ENCODE measurements at regions not wholly inside any gene's neighbourhood (a gene's known extent, or its start where the extent isn't known, plus 50 kb on each side); places are given as distances from the start of the nearest gene placed in this dataset.

DNA sequence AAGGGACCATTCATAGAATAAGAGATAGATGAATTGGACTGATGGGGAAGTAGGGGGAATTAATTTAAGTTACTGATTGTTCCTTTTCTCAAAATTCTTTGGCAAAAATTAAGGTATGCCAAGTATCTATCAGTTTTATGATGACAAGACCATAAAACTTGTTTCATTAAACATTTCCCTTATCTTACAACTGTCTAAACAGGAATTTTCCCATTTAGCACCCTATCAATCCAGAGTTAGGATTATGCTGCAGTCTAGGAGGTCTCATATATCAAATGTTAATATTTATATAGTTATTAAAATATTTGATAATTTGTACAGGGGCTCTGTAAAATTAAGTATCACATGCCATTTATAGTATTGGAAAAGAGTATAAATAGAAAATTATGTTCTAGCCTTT, 51.5 kb upstream of the ARID1B start:
- no peaks in the 10 kb centered on the region for H3K36me3 ChIP-seq (ENCODE audit: insufficient read depth, low read length)
- H3K4me1 ChIP-seq (ENCODE audit: control insufficient read depth, insufficient read depth, low read length, unreplicated experiment): peaks cover 10% of the 10 kb centered on the region

DNA sequence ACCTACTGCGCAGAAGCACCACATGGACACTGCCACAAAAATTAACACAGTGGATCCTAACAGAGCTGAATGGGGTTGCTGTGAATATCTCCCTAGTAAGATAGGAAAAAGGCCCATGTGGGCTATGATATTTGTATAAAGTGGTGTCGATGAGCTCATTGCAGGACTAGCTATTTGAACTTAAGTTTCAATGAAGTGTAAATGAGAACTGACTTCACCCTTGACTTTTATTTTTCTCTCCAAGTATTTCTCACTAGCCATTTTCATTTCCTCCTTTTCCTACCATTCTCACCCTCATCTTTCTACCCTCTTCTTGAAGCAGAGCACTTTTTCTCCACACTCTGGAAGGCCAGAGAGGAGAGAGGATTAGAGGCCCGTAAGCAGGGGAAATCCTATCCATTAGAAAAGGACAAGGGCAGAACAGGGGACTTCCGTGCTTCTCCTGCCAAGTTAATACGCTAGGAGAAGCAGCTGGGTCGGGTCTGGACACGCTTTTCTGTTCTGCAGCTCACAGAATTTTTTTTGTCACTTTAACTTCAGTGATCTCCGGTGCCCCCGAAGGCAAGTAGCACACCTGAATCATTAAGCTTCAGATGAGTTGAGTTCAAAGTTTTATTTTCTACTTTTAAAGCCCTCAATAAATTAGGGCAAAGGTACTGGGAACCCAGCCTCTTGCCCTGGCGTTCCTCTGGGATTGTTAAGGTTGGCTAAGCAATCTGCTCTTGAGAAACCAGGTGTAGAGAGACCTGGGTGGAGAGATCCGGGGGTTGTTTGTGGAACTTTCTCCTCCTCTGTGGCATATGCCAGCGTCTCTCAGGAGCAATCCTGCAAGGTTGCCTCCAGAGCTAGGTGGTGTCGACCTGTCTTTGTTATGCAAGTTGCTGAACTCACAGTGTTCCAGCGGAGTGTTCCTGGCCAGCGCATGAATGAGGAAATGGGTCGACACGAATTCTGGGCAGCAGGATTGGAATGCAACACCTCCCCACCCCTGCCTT, 56.2 kb upstream of the ARID1B start:
- Histone ChIP-seq H3K27ac (ENCODE audit: low read depth, low read length) (peak overlapping the region; percentile 27; the same call in 1 of the 2 replicates), H3K4me3 (ENCODE audit: low read depth, low read length) (no peak overlapping the region), H2AFZ (ENCODE audit: low read length, unreplicated experiment) (peak overlapping the region; percentile 58), H3K79me2 (ENCODE audit: control insufficient read depth, insufficient read depth, low read length, unreplicated experiment) (no peaks in the 10 kb centered on the region), H3K36me3 (ENCODE audit: insufficient read depth, low read length) (no peaks in the 10 kb centered on the region), H3K27me3 (ENCODE audit: insufficient read depth, low read length) (no peaks in the 10 kb centered on the region), H3K4me1 (ENCODE audit: control insufficient read depth, insufficient read depth, low read length, unreplicated experiment) (peaks cover 16% of the 10 kb centered on the region)

More for the DNA sequence above, 51.5 kb upstream of the ARID1B start:
- no peak overlapping the region for H3K4me3 ChIP-seq (ENCODE audit: low read depth, low read length)
- H3K27me3 ChIP-seq (ENCODE audit: insufficient read depth, low read length): no peaks in the 10 kb centered on the region
- no peaks in the 10 kb centered on the region for H3K79me2 ChIP-seq (ENCODE audit: control insufficient read depth, insufficient read depth, low read length, unreplicated experiment)
- H2AFZ ChIP-seq (ENCODE audit: low read length, unreplicated experiment): no peak overlapping the region
- H3K27ac ChIP-seq (ENCODE audit: low read depth, low read length): no peak overlapping the region

DNA sequence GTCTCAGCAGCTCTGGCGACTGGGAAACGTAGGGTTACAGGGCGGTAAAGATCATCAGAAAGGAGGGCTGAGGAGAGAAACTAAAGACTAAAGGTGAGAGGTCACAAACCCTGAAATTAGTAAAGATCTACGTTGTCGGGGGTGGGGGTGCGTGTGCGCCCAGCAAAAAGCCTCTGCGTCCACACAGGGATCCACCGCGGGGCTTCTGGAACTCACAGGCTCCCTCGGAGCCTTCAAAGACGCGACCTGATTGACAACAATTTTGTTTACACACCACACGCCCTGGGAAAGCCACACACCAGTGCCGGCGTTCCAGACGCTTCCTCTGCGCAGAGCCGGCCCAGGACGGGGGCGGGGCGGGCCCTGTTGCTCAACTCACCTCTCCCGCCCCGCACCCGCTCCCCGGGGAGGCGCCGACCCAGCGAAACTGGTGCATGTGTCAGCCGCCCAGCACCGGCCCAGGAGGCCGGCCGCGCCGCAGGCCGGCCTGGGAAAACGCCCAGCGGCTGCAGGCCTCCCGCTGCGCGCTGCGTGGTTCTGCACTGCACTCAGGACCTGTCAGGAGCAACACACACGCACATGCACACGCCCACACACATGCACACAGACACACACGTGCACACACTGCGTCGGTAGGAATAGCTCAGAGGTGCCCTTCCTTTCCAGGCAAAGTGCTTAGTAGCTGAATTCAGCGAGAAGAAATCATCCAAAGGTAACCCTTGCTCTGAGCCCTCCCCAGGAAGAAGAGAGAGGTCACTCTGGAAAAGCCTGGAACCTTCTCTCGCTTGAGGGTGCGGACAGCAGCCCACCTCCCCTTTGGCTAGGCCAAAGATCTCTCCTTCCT, 57.2 kb upstream of the ARID1B start:
- Histone ChIP-seq H3K4me3 (ENCODE audit: low read depth, low read length) (peak overlapping the region; percentile 77), H2AFZ (ENCODE audit: low read length, unreplicated experiment) (peak overlapping the region; percentile 100), H3K36me3 (ENCODE audit: insufficient read depth, low read length) (no peaks in the 10 kb centered on the region)

DNA sequence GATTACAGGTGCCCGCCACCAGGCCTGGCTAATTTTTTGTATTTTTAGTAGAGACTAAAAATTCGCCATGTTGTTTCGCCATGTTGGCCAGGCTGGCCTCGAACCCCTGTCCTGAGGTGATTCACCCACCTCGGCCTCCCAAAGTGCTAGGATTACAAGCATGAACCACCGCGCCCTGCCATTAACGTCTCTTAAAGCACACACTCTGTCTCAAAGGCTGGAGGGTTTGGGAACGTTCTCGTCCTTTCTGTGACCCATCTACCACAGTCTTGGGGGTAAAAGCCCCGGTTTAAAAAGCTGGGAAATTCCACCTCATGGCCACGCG, 57.8 kb upstream of the ARID1B start:
- peak overlapping the region; percentile 67 for H3K27ac ChIP-seq (ENCODE audit: low read depth, low read length)
- H3K36me3 ChIP-seq (ENCODE audit: insufficient read depth, low read length): no peaks in the 10 kb centered on the region
- H2AFZ ChIP-seq (ENCODE audit: low read length, unreplicated experiment): peak overlapping the region; percentile 100
- peak overlapping the region; percentile 77 for H3K4me3 ChIP-seq (ENCODE audit: low read depth, low read length)
- H3K27me3 ChIP-seq (ENCODE audit: insufficient read depth, low read length): no peaks in the 10 kb centered on the region
- no peaks in the 10 kb centered on the region for H3K79me2 ChIP-seq (ENCODE audit: control insufficient read depth, insufficient read depth, low read length, unreplicated experiment)
- peaks cover 16% of the 10 kb centered on the region for H3K4me1 ChIP-seq (ENCODE audit: control insufficient read depth, insufficient read depth, low read length, unreplicated experiment)

More for the DNA sequence above, 57.2 kb upstream of the ARID1B start:
- peak overlapping the region; percentile 67 for H3K27ac ChIP-seq (ENCODE audit: low read depth, low read length)
- H3K79me2 ChIP-seq (ENCODE audit: control insufficient read depth, insufficient read depth, low read length, unreplicated experiment): no peaks in the 10 kb centered on the region
- H3K27me3 ChIP-seq (ENCODE audit: insufficient read depth, low read length): no peaks in the 10 kb centered on the region
- H3K4me1 ChIP-seq (ENCODE audit: control insufficient read depth, insufficient read depth, low read length, unreplicated experiment): peaks cover 16% of the 10 kb centered on the region

DNA sequence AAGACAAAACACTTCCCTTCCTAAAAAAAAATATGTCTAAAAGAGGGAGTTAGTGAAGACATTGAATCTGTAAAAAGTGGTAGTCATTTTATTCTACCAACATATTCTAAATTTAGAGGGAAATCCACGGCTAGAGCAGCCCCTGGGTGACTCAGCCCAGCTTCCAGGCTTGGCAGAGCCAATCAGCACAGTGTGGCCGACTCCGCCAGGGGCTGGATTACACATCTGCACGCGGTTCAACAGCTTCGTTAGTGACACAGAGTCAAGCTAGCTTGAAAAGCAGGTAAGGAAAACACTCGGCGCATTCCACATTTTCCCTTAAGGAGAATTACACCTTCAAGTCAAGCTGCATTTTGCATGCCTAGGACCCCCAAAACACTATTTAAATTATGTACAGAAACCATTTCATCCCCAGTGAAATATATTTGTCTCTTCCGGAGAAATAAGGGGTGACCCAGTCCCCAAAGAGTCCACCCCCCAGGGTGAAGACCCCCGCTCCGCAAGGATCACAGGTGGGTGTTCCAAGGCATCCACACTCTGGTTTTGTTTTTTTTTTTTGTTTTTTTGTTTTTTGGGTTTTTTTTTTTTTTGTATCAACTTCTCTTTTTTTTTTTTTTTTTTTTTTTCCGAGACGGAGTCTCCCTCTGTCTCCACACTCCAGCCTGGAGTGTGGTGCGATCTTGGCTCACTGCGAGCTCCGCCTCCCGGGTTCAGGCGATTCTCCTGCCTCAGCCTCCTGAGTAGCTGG, 58.4 kb upstream of the ARID1B start:
- H3K4me3 ChIP-seq (ENCODE audit: low read depth, low read length): no peak overlapping the region
- no peaks in the 10 kb centered on the region for H3K79me2 ChIP-seq (ENCODE audit: control insufficient read depth, insufficient read depth, low read length, unreplicated experiment)
- H3K36me3 ChIP-seq (ENCODE audit: insufficient read depth, low read length): no peaks in the 10 kb centered on the region
- H3K4me1 ChIP-seq (ENCODE audit: control insufficient read depth, insufficient read depth, low read length, unreplicated experiment): peaks cover 16% of the 10 kb centered on the region
- no peak overlapping the region for H2AFZ ChIP-seq (ENCODE audit: low read length, unreplicated experiment)
- H3K27me3 ChIP-seq (ENCODE audit: insufficient read depth, low read length): no peaks in the 10 kb centered on the region
- no peak overlapping the region for H3K27ac ChIP-seq (ENCODE audit: low read depth, low read length)

DNA sequence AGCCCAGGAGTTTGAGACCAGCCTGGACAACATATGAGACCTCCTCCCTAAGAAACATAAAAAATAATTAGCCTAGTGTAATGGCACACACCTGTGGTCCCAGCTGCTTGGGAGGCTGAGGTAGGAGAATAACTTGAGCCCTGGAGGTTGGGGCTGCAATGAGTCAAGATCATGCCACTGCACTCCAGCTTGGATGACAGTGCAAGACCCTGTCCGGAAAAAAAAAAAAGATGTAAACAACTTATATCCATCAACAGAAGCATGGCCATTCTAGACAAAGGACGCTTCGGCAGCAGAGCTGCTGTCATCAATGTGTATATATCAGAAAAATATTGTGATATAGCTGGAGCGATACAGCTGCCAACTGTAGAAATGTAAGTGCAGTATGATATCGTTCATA, 59.6 kb upstream of the ARID1B start:
- Histone ChIP-seq H2AFZ (ENCODE audit: low read length, unreplicated experiment) (no peak overlapping the region), H3K27me3 (ENCODE audit: insufficient read depth, low read length) (no peaks in the 10 kb centered on the region), H3K4me1 (ENCODE audit: control insufficient read depth, insufficient read depth, low read length, unreplicated experiment) (peaks cover 16% of the 10 kb centered on the region), H3K4me3 (ENCODE audit: low read depth, low read length) (no peak overlapping the region), H3K79me2 (ENCODE audit: control insufficient read depth, insufficient read depth, low read length, unreplicated experiment) (no peaks in the 10 kb centered on the region), H3K27ac (ENCODE audit: low read depth, low read length) (no peak overlapping the region), H3K36me3 (ENCODE audit: insufficient read depth, low read length) (no peaks in the 10 kb centered on the region)

DNA sequence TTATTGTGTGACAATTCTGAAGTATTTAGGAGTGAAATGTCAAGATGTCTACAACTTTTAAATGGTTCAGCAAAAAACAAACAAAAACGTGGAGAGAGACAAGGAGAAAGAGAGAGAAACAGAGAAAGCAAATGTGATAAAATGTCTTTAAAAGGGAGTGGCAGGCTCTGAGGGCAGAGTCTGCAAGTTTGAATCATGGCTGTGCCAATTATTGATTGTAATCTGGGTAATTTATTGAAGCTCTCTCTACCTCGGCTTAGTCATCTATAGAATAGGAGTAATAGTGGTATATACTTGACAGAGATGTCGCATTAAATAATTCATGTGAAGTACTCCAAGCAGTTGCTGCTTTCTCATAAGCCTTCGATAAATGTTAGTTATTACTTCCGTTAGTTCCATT, 61.3 kb upstream of the ARID1B start:
- no peak overlapping the region for H2AFZ ChIP-seq (ENCODE audit: low read length, unreplicated experiment)
- no peak overlapping the region for H3K27ac ChIP-seq (ENCODE audit: low read depth, low read length)
- no peaks in the 10 kb centered on the region for H3K79me2 ChIP-seq (ENCODE audit: control insufficient read depth, insufficient read depth, low read length, unreplicated experiment)

DNA sequence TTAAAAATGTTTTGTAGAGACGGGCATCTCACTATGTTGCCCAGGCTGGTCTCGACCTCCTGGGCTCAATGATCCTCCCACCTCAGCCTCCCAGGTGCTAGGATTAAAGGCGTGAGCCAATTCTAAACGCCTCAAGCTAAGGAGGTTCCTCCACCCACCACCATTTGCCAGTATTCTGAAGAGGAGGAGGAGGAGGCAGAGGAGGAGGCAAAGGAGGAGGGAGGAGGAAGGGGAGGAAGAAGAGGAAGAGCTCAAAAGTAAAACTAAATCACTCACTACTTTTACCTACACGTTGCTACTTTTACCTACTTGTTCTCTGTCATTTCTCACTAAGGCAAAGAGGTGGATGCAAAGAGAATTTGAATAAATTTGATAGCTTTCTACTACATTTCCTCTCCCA, 63.6 kb upstream of the ARID1B start:
- H3K27ac ChIP-seq (ENCODE audit: low read depth, low read length): no peak overlapping the region
- no peaks in the 10 kb centered on the region for H3K79me2 ChIP-seq (ENCODE audit: control insufficient read depth, insufficient read depth, low read length, unreplicated experiment)
- no peak overlapping the region for H3K4me3 ChIP-seq (ENCODE audit: low read depth, low read length)
- no peak overlapping the region for H2AFZ ChIP-seq (ENCODE audit: low read length, unreplicated experiment)
- H3K4me1 ChIP-seq (ENCODE audit: control insufficient read depth, insufficient read depth, low read length, unreplicated experiment): no peaks in the 10 kb centered on the region
- H3K36me3 ChIP-seq (ENCODE audit: insufficient read depth, low read length): no peaks in the 10 kb centered on the region
- H3K27me3 ChIP-seq (ENCODE audit: insufficient read depth, low read length): no peaks in the 10 kb centered on the region

More for the DNA sequence above, 61.3 kb upstream of the ARID1B start:
- H3K4me1 ChIP-seq (ENCODE audit: control insufficient read depth, insufficient read depth, low read length, unreplicated experiment): peaks cover 14% of the 10 kb centered on the region
- no peaks in the 10 kb centered on the region for H3K27me3 ChIP-seq (ENCODE audit: insufficient read depth, low read length)
- H3K36me3 ChIP-seq (ENCODE audit: insufficient read depth, low read length): no peaks in the 10 kb centered on the region
- no peak overlapping the region for H3K4me3 ChIP-seq (ENCODE audit: low read depth, low read length)

DNA sequence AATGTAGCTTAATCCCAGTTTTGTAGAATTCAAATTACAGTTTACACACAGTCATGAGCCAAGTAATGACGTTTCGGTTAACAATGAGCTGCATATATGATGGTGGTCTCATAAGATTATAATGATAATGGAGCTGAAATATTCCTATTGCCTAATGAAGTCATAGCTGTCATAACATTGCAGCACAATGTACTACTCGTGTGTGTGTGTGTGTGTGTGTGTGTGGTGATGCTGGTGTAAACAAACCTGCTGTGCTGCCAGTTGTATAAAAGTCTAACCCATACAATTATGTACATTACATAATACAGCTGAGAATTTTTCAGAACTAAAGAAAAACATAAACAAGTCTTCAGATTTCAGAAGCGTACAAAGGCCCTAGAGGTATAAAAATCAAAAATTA, 66.7 kb upstream of the ARID1B start:
- Histone ChIP-seq H3K27me3 (ENCODE audit: insufficient read depth, low read length) (no peaks in the 10 kb centered on the region), H3K4me3 (ENCODE audit: low read depth, low read length) (no peak overlapping the region), H3K36me3 (ENCODE audit: insufficient read depth, low read length) (no peaks in the 10 kb centered on the region), H3K4me1 (ENCODE audit: control insufficient read depth, insufficient read depth, low read length, unreplicated experiment) (no peaks in the 10 kb centered on the region), H2AFZ (ENCODE audit: low read length, unreplicated experiment) (no peak overlapping the region), H3K27ac (ENCODE audit: low read depth, low read length) (no peak overlapping the region), H3K79me2 (ENCODE audit: control insufficient read depth, insufficient read depth, low read length, unreplicated experiment) (no peaks in the 10 kb centered on the region)

DNA sequence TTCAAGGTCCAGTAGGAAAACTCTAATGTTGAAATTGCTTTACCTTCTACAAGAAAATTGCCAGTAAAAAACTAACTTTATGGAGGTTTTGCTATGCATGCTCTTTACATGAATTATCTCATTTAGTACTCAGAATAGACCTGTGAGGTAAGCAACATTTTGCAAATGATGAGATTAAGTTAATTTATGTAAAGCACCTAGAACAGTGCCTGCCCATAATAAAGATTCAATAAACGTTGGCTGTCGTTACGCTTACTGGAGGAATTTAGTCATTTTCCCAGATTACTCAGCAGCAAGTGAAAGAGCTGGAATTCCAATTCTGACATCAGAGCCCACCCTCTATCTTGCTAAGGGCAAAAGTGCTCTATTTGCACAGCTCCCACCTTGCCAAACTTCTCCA, 69.4 kb upstream of the ARID1B start:
- Histone ChIP-seq H3K36me3 (ENCODE audit: insufficient read depth, low read length) (no peaks in the 10 kb centered on the region), H3K4me3 (ENCODE audit: low read depth, low read length) (no peak overlapping the region), H3K4me1 (ENCODE audit: control insufficient read depth, insufficient read depth, low read length, unreplicated experiment) (peaks cover 5% of the 10 kb centered on the region), H3K27me3 (ENCODE audit: insufficient read depth, low read length) (no peaks in the 10 kb centered on the region), H3K79me2 (ENCODE audit: control insufficient read depth, insufficient read depth, low read length, unreplicated experiment) (no peaks in the 10 kb centered on the region), H2AFZ (ENCODE audit: low read length, unreplicated experiment) (no peak overlapping the region), H3K27ac (ENCODE audit: low read depth, low read length) (no peak overlapping the region)
